ENCODE measurements at regions not wholly inside any gene's neighbourhood (a gene's known extent, or its start where the extent isn't known, plus 50 kb on each side); places are given as distances from the start of the nearest gene placed in this dataset.

DNA sequence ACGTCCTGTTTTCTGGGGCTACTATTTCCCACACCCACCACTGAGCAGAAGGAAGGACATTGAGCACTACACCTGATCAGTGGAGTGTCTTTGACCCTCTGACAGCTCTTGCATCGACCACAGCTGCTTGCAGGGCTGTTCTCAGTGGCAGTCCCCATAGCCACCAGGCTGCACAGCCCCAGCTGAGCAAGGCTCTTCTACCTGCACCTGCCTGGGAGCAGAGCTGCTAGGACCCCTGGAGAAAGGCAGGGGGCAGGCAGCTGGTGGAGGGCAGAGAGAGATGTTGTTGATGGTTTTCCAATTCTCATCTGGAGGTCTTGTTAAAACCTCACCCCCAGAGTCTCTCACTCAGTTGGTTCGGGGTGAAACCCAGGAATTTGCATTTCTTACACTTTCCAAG is 361.8 kb upstream of the ZNF507 start:
- Histone ChIP-seq H3K4me3 (no peak overlapping the region), H3K36me3 (no peaks in the 10 kb centered on the region), H3K27ac (no peak overlapping the region), H3K4me1 (no peaks in the 10 kb centered on the region), H3K27me3 (ENCODE audit: low read depth) (no peaks in the 10 kb centered on the region), H3K9me3 (no peaks in the 10 kb centered on the region)
- TF ChIP-seq, protein P1, sequence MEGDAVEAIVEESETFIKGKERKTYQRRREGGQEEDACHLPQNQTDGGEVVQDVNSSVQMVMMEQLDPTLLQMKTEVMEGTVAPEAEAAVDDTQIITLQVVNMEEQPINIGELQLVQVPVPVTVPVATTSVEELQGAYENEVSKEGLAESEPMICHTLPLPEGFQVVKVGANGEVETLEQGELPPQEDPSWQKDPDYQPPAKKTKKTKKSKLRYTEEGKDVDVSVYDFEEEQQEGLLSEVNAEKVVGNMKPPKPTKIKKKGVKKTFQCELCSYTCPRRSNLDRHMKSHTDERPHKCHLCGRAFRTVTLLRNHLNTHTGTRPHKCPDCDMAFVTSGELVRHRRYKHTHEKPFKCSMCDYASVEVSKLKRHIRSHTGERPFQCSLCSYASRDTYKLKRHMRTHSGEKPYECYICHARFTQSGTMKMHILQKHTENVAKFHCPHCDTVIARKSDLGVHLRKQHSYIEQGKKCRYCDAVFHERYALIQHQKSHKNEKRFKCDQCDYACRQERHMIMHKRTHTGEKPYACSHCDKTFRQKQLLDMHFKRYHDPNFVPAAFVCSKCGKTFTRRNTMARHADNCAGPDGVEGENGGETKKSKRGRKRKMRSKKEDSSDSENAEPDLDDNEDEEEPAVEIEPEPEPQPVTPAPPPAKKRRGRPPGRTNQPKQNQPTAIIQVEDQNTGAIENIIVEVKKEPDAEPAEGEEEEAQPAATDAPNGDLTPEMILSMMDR (IDR thresholded peaks at IDR 0.05) = no peak
- DNase-seq (no peak), ATAC-seq (no peak)
- intact Hi-C loops (cut with DNase I) = no loop called here

DNA sequence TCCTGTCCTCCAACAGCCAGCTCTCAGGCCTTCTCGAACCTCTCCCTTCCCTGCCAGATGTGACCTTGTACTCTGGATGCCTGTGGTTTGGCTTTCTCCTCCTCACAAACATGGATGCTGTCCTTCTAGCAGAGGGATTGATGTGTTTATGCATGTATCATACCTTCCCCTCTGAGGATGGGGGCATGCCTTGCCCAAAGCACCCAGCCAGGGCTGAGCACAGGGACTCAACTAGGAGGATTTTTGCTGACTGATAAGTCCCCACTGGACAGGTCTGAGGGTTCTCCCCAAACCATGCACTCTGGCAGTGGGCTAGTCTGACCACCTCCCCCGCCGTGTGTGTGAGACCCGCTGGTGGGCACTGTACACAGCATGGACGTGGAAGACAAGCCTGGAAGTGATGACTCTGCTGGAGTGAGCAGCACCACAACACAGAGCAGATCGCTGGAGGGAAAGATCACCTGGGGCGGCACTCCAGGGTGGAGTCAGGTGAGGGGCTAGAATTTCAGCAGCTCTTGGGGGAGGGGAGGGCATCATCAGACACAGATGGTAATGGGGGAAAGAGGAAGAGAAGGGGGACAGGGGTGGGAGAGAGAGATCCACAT is 360.3 kb upstream of the ZNF507 start:
- Histone ChIP-seq H3K27me3 (ENCODE audit: low read depth) (no peaks in the 10 kb centered on the region), H3K4me1 (no peaks in the 10 kb centered on the region), H3K9me3 (no peaks in the 10 kb centered on the region), H3K36me3 (no peaks in the 10 kb centered on the region), H3K27ac (no peak overlapping the region), H3K4me3 (no peak overlapping the region)
- DNase-seq (no peak), ATAC-seq (no peak)
- intact Hi-C loops (cut with DNase I) = no loop called here
- TF ChIP-seq, protein P1 (IDR thresholded peaks at IDR 0.05) = no peak

DNA sequence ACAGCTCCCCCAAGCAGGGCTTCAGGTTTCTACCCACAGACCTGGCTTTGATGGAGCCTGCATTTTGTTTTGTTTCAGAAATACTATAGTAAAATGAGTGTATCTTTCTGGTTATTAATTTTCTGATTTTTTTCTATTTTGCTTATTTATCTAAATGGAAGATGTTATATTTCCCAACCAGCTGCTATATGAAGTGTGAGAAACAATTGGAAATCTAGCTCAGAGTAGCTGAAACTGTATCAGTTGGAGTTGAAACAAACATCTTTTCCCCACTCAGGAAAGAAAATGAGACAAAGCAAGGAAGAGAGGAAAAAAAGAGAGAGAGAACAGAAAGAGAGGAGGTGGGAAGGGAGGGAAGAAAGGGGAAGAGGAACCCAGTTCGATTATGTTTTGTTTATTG is 358.5 kb upstream of the ZNF507 start:
- ATAC-seq (no peak), DNase-seq (no peak)
- TF ChIP-seq, protein P1 (IDR thresholded peaks at IDR 0.05) = no peak
- intact Hi-C loops (cut with DNase I) = no loop called here
- Histone ChIP-seq H3K36me3 (no peaks in the 10 kb centered on the region), H3K4me1 (no peaks in the 10 kb centered on the region), H3K9me3 (no peaks in the 10 kb centered on the region), H3K27me3 (ENCODE audit: low read depth) (no peaks in the 10 kb centered on the region), H3K4me3 (no peak overlapping the region), H3K27ac (no peak overlapping the region)

DNA sequence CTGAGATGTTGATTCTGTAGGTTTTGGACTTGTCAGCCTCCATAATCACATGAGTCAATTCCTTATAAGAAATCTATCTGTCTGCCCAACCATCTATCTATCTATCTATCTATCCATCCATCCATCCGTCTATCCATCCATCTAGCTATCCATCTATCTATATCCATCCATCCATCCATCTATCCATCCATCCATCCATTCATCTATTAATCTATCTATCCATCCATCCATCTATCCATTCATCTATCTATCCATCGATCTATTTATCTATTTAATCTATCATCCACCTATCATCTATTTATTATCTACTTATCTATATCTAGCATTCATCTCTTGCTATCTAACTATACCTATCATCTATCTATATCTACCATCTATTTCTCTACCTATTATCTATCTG is 357.2 kb upstream of the ZNF507 start:
- Histone ChIP-seq H3K9me3 (no peaks in the 10 kb centered on the region), H3K36me3 (no peaks in the 10 kb centered on the region), H3K4me1 (no peaks in the 10 kb centered on the region), H3K27ac (no peak overlapping the region), H3K27me3 (ENCODE audit: low read depth) (no peaks in the 10 kb centered on the region), H3K4me3 (no peak overlapping the region)
- ATAC-seq (no peak), DNase-seq (no peak)
- TF ChIP-seq, protein P1 (IDR thresholded peaks at IDR 0.05) = no peak
- intact Hi-C loops (cut with DNase I) = no loop called here

DNA sequence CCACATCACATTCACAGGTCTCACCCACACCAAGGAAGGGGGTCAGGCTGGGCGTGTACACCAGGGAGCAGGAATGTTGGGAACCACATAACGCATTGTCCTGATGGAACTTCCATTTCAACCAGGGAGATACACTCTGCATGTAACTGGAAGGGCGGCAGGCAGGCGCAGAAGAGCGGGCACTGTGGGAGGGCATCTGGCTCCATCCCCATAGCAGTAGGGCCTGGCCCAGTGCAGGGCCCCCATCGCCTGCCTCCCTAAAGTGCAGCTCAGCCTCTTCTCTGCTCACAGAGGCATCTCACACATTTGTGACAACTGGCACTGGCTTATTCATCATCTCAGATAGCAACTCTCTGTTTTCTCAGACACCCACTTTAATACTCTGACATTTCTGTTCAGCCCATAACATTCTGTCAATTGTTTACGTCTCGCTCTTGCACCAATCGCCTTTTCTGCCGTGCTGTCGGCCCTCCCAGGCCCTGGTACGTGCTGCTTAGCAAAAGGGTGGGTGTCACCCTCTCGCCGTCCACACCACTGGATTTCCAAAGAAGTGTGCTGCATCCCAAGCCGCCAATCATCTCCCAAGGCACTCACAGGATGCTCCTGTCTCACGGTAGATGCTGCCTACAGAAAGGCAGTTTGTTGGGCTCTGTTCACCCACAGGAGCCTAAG is 353.3 kb upstream of the ZNF507 start:
- ATAC-seq (no peak), DNase-seq (no peak)
- TF ChIP-seq, protein P1 (IDR thresholded peaks at IDR 0.05) = no peak
- intact Hi-C loops (cut with DNase I) = no loop called here
- H3K27me3 ChIP-seq (ENCODE audit: low read depth) = no peaks in the 10 kb centered on the region
- H3K9me3 ChIP-seq = no peaks in the 10 kb centered on the region
- no peaks in the 10 kb centered on the region for H3K36me3 ChIP-seq
- H3K4me1 ChIP-seq = no peaks in the 10 kb centered on the region
- H3K4me3 ChIP-seq = no peak overlapping the region
- no peak overlapping the region for H3K27ac ChIP-seq

Measured in lower lobe of right lung (tissue), 2 donors.